CD4-positive, alpha-beta T cell (primary cell): ENCODE measurements at regions not wholly inside any gene's neighbourhood (a gene's known extent, or its start where the extent isn't known, plus 50 kb on each side); places are given as distances from the start of the nearest gene placed in this dataset.

Experiments used
- ATAC-seq: fragments of 200-7000 bp; cut with Tn5 transposase; one replicate; pipeline ENCODE4 v1.10.0; 2022; ENCODE audit warnings: mild to moderate bottlenecking; ENCODE audit not compliant: poor library complexity
- CTCF ChIA-PET: fragments of 350-600 bp; sonication (Branson Sonifier 250); formaldehyde crosslinking; loops from one replicate; lab custom pipeline; 2021; ENCODE audit warnings: antibody characterized with exemption, inconsistent platforms; lab: Charles Lee
- POLR2A ChIA-PET: fragments of 350-600 bp; sonication (Branson Sonifier 250); formaldehyde crosslinking; loops from one replicate; lab custom pipeline; 2021; ENCODE audit warnings: antibody characterized with exemption, inconsistent platforms; lab: Charles Lee
- DNase-seq, 14 experiments: peaks; one replicate each; pipeline ENCODE4 v3.0.0-alpha.2; 2013 to 2020; ENCODE audit warnings: mixed read lengths in 2 of 14
- H3K27ac ChIP-seq, 2 donors: one replicate each; pipeline versions ENCODE4 v1.5.1 to v1.7.0; 2013; ENCODE audit warnings: low read length in 2 of 2, low read depth in 1 of 2, mild to moderate bottlenecking in 1 of 2
- H3K27me3 ChIP-seq, 2 experiments: 1 replicate in 1 of 2; 2 replicates in 1 of 2; pipeline versions ENCODE4 v1.6.1 to v1.7.0; 2013; ENCODE audit warnings: low read length in 2 of 2, control low read depth in 1 of 2, mild to moderate bottlenecking in 1 of 2, moderate library complexity in 1 of 2; ENCODE audit not compliant: insufficient read depth in 2 of 2, control insufficient read depth in 1 of 2
- H3K36me3 ChIP-seq: one replicate; pipeline ENCODE4 v1.6.1; 2013; ENCODE audit warnings: low read length, control low read depth; ENCODE audit not compliant: insufficient read depth
- H3K4me1 ChIP-seq: one replicate; pipeline ENCODE4 v1.6.1; 2013; ENCODE audit warnings: low read length, control low read depth; ENCODE audit not compliant: insufficient read depth
- H3K4me3 ChIP-seq: one replicate; pipeline ENCODE4 v1.5.1; 2013; ENCODE audit warnings: mild to moderate bottlenecking, low read length, moderate library complexity
- H3K9me3 ChIP-seq, 2 experiments: 1 replicate in 1 of 2; 2 replicates in 1 of 2; pipeline versions ENCODE4 v1.6.1 to v1.7.0; 2013; ENCODE audit warnings: low read length in 2 of 2, mild to moderate bottlenecking in 2 of 2, control low read depth in 1 of 2, moderate library complexity in 1 of 2; ENCODE audit not compliant: control insufficient read depth in 1 of 2, insufficient read depth in 1 of 2
- H3K27ac Mint-ChIP-seq: one replicate; pipeline ENCODE4 v1.8.0; 2020; ENCODE audit warnings: mixed read lengths
- H3K27me3 Mint-ChIP-seq: one replicate; pipeline ENCODE4 v1.8.0; 2021; ENCODE audit warnings: mixed read lengths
- H3K36me3 Mint-ChIP-seq: one replicate; pipeline ENCODE4 v1.8.0; 2021; ENCODE audit warnings: low read depth, mixed read lengths
- H3K4me1 Mint-ChIP-seq: one replicate; pipeline ENCODE4 v1.8.0; 2021; ENCODE audit warnings: low read depth, mixed read lengths
- H3K4me3 Mint-ChIP-seq: one replicate; pipeline ENCODE4 v1.8.0; 2020; ENCODE audit warnings: mild to moderate bottlenecking, mixed read lengths
- H3K9me3 Mint-ChIP-seq: one replicate; pipeline ENCODE4 v1.8.0; 2020; ENCODE audit warnings: mixed read lengths
- CTCF ChIP-seq: fragments of 200-600 bp; IDR thresholded peaks from one replicate; pipeline ENCODE4 v1.8.0; 2022; ENCODE audit warnings: antibody characterized with exemption, mild to moderate bottlenecking
- intact Hi-C, 2 experiments: fragments of 100-400 bp; cut with DNase I in 1 of 2; cut with micrococcal nuclease in 1 of 2; formaldehyde crosslinking; loops; one replicate each; pipeline versions ENCODE4 v1.15.1 to v1.9.0; 2023 to 2025; cut with DNase I, micrococcal nuclease

- no peak for TF ChIP-seq CTCF
- CTCF ChIA-PET: no interaction called here
- no peak overlapping the region for H3K4me3 ChIP-seq
Measured at GRCh38 chr6:120681204-120681603, 653.1 kb downstream of the TBC1D32 start.

GRCh38 chr6:120675886-120676285, 658.4 kb downstream of the TBC1D32 start:
- H3K27ac Mint-ChIP-seq: no peak overlapping the region
- no peak for DNase-seq
- Histone ChIP-seq H3K27me3 (no peaks in the 10 kb centered on the region), H3K27ac (no peak overlapping the region), H3K4me1 (no peaks in the 10 kb centered on the region), H3K36me3 (no peaks in the 10 kb centered on the region), H3K9me3 (no peaks in the 10 kb centered on the region), H3K4me3 (no peak overlapping the region)
- ChIA-PET CTCF (no interaction called here), POLR2A (no interaction called here)
- no peak for ATAC-seq
- no peak overlapping the region for H3K4me3 Mint-ChIP-seq
- peaks cover 4% of the 10 kb centered on the region for H3K9me3 Mint-ChIP-seq
- H3K27me3 Mint-ChIP-seq: no peaks in the 10 kb centered on the region
- TF ChIP-seq CTCF: no peak
- H3K36me3 Mint-ChIP-seq: no peaks in the 10 kb centered on the region
- no peaks in the 10 kb centered on the region for H3K4me1 Mint-ChIP-seq
- intact Hi-C loops: no loop called here

More at GRCh38 chr6:120681204-120681603, 653.1 kb downstream of the TBC1D32 start:
- POLR2A ChIA-PET: no interaction called here
- Mint-ChIP-seq H3K27ac (no peak overlapping the region), H3K4me1 (no peaks in the 10 kb centered on the region), H3K9me3 (peaks cover 4% of the 10 kb centered on the region), H3K36me3 (no peaks in the 10 kb centered on the region), H3K4me3 (no peak overlapping the region), H3K27me3 (no peaks in the 10 kb centered on the region)
- H3K9me3 ChIP-seq: no peaks in the 10 kb centered on the region
- no peaks in the 10 kb centered on the region for H3K4me1 ChIP-seq
- H3K27me3 ChIP-seq: no peaks in the 10 kb centered on the region
- H3K36me3 ChIP-seq: no peaks in the 10 kb centered on the region
- intact Hi-C loops: no loop called here
- no peak for DNase-seq
- no peak for ATAC-seq
- H3K27ac ChIP-seq: no peak overlapping the region

GRCh38 chr6:120671519-120671918, 662.8 kb downstream of the TBC1D32 start:
- ChIA-PET CTCF (no interaction called here), POLR2A (no interaction called here)
- no peak for TF ChIP-seq CTCF
- Mint-ChIP-seq H3K4me1 (no peaks in the 10 kb centered on the region), H3K9me3 (peaks cover 14% of the 10 kb centered on the region), H3K4me3 (no peak overlapping the region), H3K36me3 (no peaks in the 10 kb centered on the region), H3K27ac (no peak overlapping the region), H3K27me3 (no peaks in the 10 kb centered on the region)
- intact Hi-C loops: no loop called here
- Histone ChIP-seq H3K27ac (no peak overlapping the region), H3K27me3 (no peaks in the 10 kb centered on the region), H3K4me3 (no peak overlapping the region), H3K36me3 (no peaks in the 10 kb centered on the region), H3K9me3 (no peaks in the 10 kb centered on the region), H3K4me1 (no peaks in the 10 kb centered on the region)
- DNase-seq: no peak
- ATAC-seq: no peak
